ENCODE measurements at regions not wholly inside any gene's neighbourhood (a gene's known extent, or its start where the extent isn't known, plus 50 kb on each side); places are given as distances from the start of the nearest gene placed in this dataset.

DNA sequence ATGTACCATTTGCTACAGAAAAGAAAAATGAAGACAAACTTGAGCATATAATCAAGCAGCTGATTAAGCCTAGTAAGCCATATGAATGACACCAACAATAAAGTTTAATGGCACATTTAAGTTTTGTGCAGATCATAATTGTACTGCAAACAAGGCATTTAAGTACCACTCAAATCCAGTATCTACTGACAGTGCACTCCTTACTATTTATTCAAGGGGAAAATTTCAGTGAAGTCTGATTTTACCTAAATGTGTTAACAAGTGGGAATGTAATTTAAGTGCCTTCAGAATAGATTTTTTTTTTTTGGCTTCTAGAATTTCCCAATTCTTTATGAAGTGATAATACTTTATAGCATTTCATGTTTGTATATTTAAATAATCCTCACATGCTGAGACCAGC lies 341.0 kb upstream of the POU5F2 start:
- Histone ChIP-seq H3K36me3 (no peaks in the 10 kb centered on the region), H3K9me3 (no peaks in the 10 kb centered on the region), H3K9ac (ENCODE audit: low read depth in 2 of 2, low read length in 2 of 2) (no peak overlapping the region), H3K27me3 (no peaks in the 10 kb centered on the region), H3K4me1 (no peaks in the 10 kb centered on the region), H3K27ac (no peak overlapping the region), H3K4me3 (no peak overlapping the region)
- no peak for TF ChIP-seq CTCF (IDR thresholded peaks at IDR 0.05)
- intact Hi-C loops (cut with DNase I) = no loop called here
- DNase-seq = no peak

- H3K27ac ChIP-seq = no peak overlapping the region
- H3K4me3 ChIP-seq = no peak overlapping the region
- no peak for TF ChIP-seq CTCF (IDR thresholded peaks at IDR 0.05)
- H3K4me1 ChIP-seq = no peaks in the 10 kb centered on the region
- H3K9ac ChIP-seq (ENCODE audit: low read depth in 2 of 2, low read length in 2 of 2) = no peak overlapping the region
- no peaks in the 10 kb centered on the region for H3K9me3 ChIP-seq
- no peaks in the 10 kb centered on the region for H3K27me3 ChIP-seq
- DNase-seq = no peak
- intact Hi-C loops (cut with DNase I) = no loop called here
- no peaks in the 10 kb centered on the region for H3K36me3 ChIP-seq
These were observed 339.7 kb upstream of the POU5F2 start for GRCh38 chr5:94081088-94081487.

GRCh38 chr5:94080390-94080789 lies 339.0 kb upstream of the POU5F2 start:
- Histone ChIP-seq H3K4me1 (no peaks in the 10 kb centered on the region), H3K9me3 (no peaks in the 10 kb centered on the region), H3K27me3 (no peaks in the 10 kb centered on the region), H3K4me3 (no peak overlapping the region), H3K9ac (ENCODE audit: low read depth in 2 of 2, low read length in 2 of 2) (no peak overlapping the region), H3K27ac (no peak overlapping the region), H3K36me3 (no peaks in the 10 kb centered on the region)
- TF ChIP-seq CTCF (IDR thresholded peaks at IDR 0.05) = no peak
- intact Hi-C loops (cut with DNase I) = no loop called here
- DNase-seq = no peak

DNA sequence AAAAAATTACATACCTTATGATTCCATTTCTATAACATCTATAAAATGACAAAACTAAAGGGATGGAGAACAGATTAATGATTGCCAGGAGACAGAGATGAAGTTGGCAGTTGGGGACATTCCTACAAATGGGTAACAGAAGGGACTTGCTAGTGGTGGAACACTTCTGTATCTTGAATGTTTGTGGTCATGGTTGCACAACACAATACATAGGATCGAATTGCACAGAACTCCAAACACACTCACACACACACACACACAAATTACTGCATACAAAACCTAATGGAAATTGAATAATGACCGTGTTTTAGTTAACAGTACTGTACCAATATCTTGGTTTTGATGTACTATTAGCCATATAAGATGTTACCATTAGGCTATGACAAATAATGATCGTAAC lies 330.7 kb upstream of the POU5F2 start:
- Histone ChIP-seq H3K36me3 (no peaks in the 10 kb centered on the region), H3K9ac (ENCODE audit: low read depth in 2 of 2, low read length in 2 of 2) (no peak overlapping the region), H3K4me3 (no peak overlapping the region), H3K4me1 (no peaks in the 10 kb centered on the region), H3K27me3 (no peaks in the 10 kb centered on the region), H3K27ac (no peak overlapping the region), H3K9me3 (no peaks in the 10 kb centered on the region)
- TF ChIP-seq CTCF (IDR thresholded peaks at IDR 0.05) = no peak
- DNase-seq = no peak
- intact Hi-C loops (cut with DNase I) = no loop called here

GRCh38 chr5:94066437-94067207 lies 325.2 kb upstream of the POU5F2 start:
- no peak overlapping the region for H3K9ac ChIP-seq (ENCODE audit: low read depth in 2 of 2, low read length in 2 of 2)
- intact Hi-C loops (cut with DNase I) = no loop called here
- no peak overlapping the region for H3K4me3 ChIP-seq
- H3K9me3 ChIP-seq = no peaks in the 10 kb centered on the region
- H3K27me3 ChIP-seq = no peaks in the 10 kb centered on the region
- H3K4me1 ChIP-seq = no peaks in the 10 kb centered on the region
- DNase-seq = no peak
- no peaks in the 10 kb centered on the region for H3K36me3 ChIP-seq
- no peak overlapping the region for H3K27ac ChIP-seq
- no peak for TF ChIP-seq CTCF (IDR thresholded peaks at IDR 0.05)

Measured in colonic mucosa (tissue), 4 donors.